ENCODE measurements at regions not wholly inside any gene's neighbourhood (a gene's known extent, or its start where the extent isn't known, plus 50 kb on each side); places are given as distances from the start of the nearest gene placed in this dataset.

DNA sequence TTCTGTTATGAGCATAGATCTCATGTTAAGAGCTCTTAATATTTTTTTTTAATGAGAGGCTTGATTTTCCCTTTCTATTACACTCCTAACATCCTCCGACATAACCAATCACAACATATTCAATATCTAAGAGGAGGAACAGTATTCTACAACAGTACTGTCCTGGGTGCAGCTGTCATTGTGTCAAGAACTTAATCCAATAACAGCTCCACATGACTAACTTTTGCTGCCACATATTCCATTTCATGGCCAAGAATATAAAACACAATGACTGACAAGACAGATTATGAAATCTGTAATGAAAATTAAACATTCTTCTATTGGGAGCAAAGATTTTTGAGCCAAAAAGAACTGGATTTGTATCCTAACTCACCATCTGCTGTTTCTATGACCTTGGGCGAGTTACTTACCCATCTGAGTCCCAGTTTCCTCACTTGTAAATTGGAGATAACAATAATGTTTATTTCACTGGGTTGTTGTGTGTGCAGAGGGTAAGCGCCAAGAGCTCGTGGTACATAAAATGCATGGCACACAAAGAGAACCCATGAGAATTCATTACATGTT is 405.6 kb downstream of the SPRY1 start:
- TF ChIP-seq, protein P1, sequence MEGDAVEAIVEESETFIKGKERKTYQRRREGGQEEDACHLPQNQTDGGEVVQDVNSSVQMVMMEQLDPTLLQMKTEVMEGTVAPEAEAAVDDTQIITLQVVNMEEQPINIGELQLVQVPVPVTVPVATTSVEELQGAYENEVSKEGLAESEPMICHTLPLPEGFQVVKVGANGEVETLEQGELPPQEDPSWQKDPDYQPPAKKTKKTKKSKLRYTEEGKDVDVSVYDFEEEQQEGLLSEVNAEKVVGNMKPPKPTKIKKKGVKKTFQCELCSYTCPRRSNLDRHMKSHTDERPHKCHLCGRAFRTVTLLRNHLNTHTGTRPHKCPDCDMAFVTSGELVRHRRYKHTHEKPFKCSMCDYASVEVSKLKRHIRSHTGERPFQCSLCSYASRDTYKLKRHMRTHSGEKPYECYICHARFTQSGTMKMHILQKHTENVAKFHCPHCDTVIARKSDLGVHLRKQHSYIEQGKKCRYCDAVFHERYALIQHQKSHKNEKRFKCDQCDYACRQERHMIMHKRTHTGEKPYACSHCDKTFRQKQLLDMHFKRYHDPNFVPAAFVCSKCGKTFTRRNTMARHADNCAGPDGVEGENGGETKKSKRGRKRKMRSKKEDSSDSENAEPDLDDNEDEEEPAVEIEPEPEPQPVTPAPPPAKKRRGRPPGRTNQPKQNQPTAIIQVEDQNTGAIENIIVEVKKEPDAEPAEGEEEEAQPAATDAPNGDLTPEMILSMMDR (IDR thresholded peaks at IDR 0.05) = no peak
- no peak for TF ChIP-seq ZFX (IDR thresholded peaks at IDR 0.05; ENCODE audit: borderline replicate concordance)

All from 22Rv1 (cell line).